ENCODE measurements at regions not wholly inside any gene's neighbourhood (a gene's known extent, or its start where the extent isn't known, plus 50 kb on each side); places are given as distances from the start of the nearest gene placed in this dataset.

- TF ChIP-seq, protein P1, sequence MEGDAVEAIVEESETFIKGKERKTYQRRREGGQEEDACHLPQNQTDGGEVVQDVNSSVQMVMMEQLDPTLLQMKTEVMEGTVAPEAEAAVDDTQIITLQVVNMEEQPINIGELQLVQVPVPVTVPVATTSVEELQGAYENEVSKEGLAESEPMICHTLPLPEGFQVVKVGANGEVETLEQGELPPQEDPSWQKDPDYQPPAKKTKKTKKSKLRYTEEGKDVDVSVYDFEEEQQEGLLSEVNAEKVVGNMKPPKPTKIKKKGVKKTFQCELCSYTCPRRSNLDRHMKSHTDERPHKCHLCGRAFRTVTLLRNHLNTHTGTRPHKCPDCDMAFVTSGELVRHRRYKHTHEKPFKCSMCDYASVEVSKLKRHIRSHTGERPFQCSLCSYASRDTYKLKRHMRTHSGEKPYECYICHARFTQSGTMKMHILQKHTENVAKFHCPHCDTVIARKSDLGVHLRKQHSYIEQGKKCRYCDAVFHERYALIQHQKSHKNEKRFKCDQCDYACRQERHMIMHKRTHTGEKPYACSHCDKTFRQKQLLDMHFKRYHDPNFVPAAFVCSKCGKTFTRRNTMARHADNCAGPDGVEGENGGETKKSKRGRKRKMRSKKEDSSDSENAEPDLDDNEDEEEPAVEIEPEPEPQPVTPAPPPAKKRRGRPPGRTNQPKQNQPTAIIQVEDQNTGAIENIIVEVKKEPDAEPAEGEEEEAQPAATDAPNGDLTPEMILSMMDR (IDR thresholded peaks at IDR 0.05), result no peak
- no peak for TF ChIP-seq POLR2A (IDR thresholded peaks at IDR 0.05)
- no peak overlapping the region for H3K4me3 ChIP-seq (ENCODE audit: low read depth, poor library complexity, severe bottlenecking)
- 35 to 36% methylated on average over 8 of the region's 8 CpGs for WGBS, 2 donors
- no peak for DNase-seq (ENCODE audit: low spot score in 2 of 2)
- intact Hi-C loops (cut with DNase I; ENCODE audit: low total_unique reads), result no loop called here
Observed at GRCh38 chr16:19948186-19949104, 63.8 kb upstream of the GPRC5B start.

DNA sequence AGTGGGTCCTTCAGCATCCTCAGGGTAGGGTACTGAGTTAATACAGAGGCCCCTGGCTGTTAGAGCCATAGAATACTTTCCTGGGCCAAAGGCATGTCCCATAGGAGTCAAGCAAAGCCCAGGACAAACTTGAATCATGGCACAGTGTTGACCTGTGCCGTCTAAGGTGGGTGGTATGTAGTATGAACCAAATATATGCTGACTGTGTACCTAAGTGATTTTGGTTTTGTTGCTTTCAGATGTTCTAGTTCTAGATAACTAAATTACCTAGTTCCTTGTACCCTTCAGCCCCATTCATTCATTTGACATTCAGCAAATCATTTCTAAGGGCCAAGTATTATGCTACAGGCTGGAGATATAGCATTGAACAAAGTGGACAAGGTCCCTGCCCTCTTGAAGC, 61.3 kb upstream of the GPRC5B start:
- no peak overlapping the region for H3K4me3 ChIP-seq (ENCODE audit: low read depth, poor library complexity, severe bottlenecking)
- intact Hi-C loops (cut with DNase I; ENCODE audit: low total_unique reads), result no loop called here
- no peak for DNase-seq (ENCODE audit: low spot score in 2 of 2)
- WGBS, 2 donors, result 83 to 94% methylated on average over 1 of the region's 1 CpG
- no peak for TF ChIP-seq POLR2A (IDR thresholded peaks at IDR 0.05)
- TF ChIP-seq, protein P1 (IDR thresholded peaks at IDR 0.05), result no peak

GRCh38 chr16:19940195-19940594, 55.5 kb upstream of the GPRC5B start:
- no peak for TF ChIP-seq POLR2A (IDR thresholded peaks at IDR 0.05)
- H3K4me3 ChIP-seq (ENCODE audit: low read depth, poor library complexity, severe bottlenecking), result no peak overlapping the region
- intact Hi-C loops (cut with DNase I; ENCODE audit: low total_unique reads), result no loop called here
- DNase-seq (ENCODE audit: low spot score in 2 of 2), result no peak
- 67 to 76% methylated on average over 6 of the region's 6 CpGs for WGBS, 2 donors

DNA sequence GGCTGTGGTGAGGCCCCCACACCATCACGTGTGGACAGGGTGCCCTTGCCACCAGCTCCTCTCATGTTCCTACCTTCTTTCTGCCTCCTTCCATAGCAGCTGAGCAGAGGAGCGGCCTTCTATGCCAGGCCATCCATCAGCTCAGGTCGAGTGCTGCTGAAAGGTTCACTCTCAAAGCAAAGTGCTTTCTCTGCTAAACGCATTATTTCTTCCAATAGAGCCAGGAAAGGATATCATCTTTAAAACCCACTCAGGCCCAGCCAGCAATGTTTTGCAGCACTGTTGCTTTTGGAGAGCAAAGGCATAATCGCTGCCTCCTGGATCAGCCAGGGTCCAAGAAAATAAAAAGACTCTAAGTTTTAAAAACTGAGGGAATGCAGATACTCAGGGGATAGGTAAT, 54.9 kb upstream of the GPRC5B start:
- H3K4me3 ChIP-seq (ENCODE audit: low read depth, poor library complexity, severe bottlenecking), result no peak overlapping the region
- no peak for DNase-seq (ENCODE audit: low spot score in 2 of 2)
- WGBS, 2 donors, result 71 to 90% methylated on average over 5 of the region's 5 CpGs
- TF ChIP-seq, protein P1 (IDR thresholded peaks at IDR 0.05), result no peak
- TF ChIP-seq POLR2A (IDR thresholded peaks at IDR 0.05), result no peak
- intact Hi-C loops (cut with DNase I; ENCODE audit: low total_unique reads), result no loop called here

- WGBS, 2 donors, result 92 to 97% methylated on average over 3 of the region's 3 CpGs
- TF ChIP-seq POLR2A (IDR thresholded peaks at IDR 0.05), result no peak
- TF ChIP-seq, protein P1 (IDR thresholded peaks at IDR 0.05), result no peak
- H3K4me3 ChIP-seq (ENCODE audit: low read depth, poor library complexity, severe bottlenecking), result no peak overlapping the region
- intact Hi-C loops (cut with DNase I; ENCODE audit: low total_unique reads), result no loop called here
- DNase-seq (ENCODE audit: low spot score in 2 of 2), result no peak
Observed at GRCh38 chr16:19938536-19938935, 53.9 kb upstream of the GPRC5B start.

- intact Hi-C loops (cut with DNase I; ENCODE audit: low total_unique reads), result no loop called here
- TF ChIP-seq, protein P1 (IDR thresholded peaks at IDR 0.05), result no peak
- TF ChIP-seq POLR2A (IDR thresholded peaks at IDR 0.05), result no peak
- 80 to 86% methylated on average over 3 of the region's 3 CpGs for whole genome bisulfite sequencing, 2 donors
- no peak overlapping the region for H3K4me3 ChIP-seq (ENCODE audit: low read depth, poor library complexity, severe bottlenecking)
- no peak for DNase-seq (ENCODE audit: low spot score in 2 of 2)
Observed at GRCh38 chr16:19936441-19936840, 51.8 kb upstream of the GPRC5B start.

All from lower leg skin (tissue), 4 donors.